CD4-positive, alpha-beta T cell treated with Interleukin-4 for 1 hour (primary cell): ENCODE measurements at regions not wholly inside any gene's neighbourhood (a gene's known extent, or its start where the extent isn't known, plus 50 kb on each side); places are given as distances from the start of the nearest gene placed in this dataset.

Experiments used
- DNase-seq, 2 donors: peaks; one replicate each; pipeline ENCODE4 v3.0.0-alpha.2; 2020 to 2022

DNA sequence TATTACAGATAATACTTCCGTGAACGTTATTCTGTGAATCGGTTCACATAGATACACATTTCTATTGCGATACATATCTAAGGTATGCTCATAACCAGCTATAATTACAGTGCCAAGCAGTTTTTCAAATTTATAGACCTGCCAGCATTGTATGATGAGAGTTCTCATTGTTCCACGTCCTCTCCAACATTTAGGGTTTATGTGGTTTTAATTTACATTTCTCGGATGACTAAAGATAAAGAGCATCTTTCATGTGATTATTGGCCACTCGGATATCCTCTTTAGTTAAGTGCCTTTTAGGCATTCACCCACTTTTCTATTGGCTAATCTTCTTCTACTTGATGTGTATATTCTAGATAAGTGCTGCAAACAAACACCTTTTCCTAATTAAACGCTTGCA is 134.7 kb upstream of the CCDC54 start:
- DNase-seq: no peak

- DNase-seq: no peak
Measured at GRCh38 chr3:107247116-107247515, 130.1 kb upstream of the CCDC54 start.

DNA sequence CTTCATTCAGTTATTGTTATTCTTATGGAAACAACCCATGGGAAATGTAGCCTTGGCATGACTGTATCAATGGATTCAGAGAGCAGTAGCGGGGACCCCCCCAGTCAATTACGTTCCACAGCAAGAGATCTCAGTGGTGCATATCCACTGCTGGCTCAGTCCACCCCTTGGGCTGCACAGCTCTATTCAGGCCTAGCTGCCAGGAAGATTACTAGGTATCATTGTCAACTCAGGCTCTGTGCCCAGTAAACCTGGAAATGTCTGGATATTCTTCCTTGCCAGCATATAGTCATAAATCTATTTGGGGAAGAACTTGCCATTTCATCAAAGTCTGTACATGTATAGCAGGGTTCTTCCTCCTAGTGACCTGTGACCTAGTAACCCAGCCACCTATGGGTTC is 128.1 kb upstream of the CCDC54 start:
- no peak for DNase-seq

DNA sequence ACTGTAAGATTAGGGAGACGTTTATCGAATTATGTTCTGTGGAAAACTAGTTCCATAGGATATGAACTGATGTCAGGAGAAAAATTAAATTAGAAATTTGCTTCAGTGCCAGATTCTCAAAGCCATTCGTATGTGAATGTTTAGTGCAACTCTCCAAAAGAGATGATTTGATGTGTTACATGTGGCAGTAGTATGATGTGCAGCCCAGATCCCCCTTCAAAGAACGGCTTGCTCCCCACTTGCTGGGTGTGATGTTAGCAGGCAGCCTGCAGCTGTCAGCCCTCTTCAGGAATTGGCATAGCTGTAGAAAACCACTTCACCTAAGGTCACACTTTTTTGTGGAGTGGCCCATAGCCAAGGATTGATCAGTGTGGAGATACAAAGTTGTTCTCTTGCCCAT is 127.0 kb upstream of the CCDC54 start:
- no peak for DNase-seq

DNA sequence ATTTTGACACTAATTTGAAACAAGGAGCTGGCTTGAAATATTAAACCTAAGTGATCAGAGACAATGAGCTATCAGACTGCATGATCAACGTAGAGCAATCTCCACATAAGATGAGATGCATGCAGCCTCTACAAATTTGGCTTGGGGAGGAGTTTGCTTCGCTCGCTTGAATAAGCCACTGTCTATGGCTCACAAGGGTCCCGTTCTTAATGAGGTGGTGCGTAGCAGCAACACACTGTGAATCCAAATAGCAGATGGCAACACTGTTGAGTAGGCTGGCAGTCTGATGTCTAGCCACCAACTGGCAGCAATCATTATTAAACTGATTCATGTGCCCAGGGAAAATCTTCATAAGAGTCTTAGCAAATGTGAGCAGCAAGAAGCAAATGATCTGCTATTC is 125.4 kb upstream of the CCDC54 start:
- no peak for DNase-seq

DNA sequence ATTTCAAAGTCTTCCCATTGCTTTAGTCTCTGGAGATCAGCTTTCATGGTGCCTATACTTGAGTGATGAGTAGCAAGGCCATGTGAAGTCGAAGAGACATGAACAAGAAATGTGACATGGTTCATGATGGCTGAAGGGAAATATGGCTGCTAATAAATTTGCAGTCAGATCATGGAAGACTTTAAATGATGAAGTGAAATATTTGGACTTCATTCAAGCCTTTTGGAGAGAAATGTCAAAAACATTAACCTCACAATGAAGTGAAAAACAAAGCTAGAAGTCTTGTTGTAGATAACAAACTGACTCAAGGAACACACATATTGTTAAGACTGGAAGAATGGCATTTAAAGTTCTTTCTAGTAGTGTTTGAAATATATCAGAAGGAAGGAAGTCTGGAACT is 120.3 kb upstream of the CCDC54 start:
- no peak for DNase-seq

DNA sequence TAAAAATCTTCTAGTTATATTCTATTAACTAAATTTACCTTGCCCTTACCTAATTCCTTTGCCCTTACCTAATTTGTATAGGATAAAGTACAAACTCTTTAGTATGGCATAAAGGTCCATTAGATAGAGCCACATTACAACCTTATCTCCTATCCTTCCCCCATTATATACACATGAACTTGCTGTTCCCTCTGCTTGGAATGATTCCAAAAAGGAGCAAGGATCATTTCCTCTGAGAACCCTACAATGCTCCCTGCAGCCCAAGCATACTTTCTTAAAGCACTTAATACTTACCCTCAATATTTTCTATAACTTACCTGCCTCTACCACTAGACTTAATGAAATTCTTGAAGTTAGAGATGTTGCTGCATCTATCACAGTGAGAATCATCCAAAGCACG is 118.9 kb upstream of the CCDC54 start:
- no peak for DNase-seq

GRCh38 chr3:107260207-107260606 is 117.0 kb upstream of the CCDC54 start:
- no peak for DNase-seq

DNA sequence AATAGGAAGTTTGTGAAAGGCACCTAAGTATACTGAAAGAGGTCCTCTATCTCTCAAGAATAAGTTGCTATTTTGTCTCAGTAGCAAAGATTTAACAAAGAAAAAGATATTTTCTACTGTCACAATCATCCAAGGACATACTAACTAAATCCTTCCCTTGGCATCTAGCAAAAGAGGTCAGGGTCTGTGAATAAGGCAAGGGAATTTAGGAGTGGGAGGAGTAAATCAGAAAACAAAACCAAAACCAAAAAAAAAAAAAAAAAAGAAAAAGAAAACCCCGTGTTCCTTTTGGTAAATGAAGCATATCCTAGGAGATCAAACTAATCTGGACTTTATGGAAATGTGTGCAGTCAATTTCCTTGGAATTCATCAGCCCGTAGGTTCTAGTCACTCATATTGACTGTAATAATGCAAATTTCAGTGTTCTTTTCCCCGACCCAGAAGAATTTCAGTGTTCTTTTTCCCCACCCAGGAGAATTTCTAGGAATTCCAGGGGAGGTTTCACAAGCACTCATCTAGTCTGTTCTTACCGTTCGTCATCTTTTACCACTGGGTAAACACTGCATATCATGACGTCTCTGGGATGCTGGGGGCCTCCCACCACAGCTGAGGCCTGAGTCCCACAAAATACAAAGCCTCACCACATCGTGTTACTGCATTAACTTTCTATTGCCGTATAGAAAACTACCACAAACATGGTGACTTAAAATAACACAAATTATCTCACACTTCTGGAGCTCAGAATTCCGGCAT is 113.8 kb upstream of the CCDC54 start:
- no peak for DNase-seq

GRCh38 chr3:107264888-107265287 is 112.4 kb upstream of the CCDC54 start:
- no peak for DNase-seq

- no peak for DNase-seq
Measured at GRCh38 chr3:107265526-107265925, 111.7 kb upstream of the CCDC54 start.

DNA sequence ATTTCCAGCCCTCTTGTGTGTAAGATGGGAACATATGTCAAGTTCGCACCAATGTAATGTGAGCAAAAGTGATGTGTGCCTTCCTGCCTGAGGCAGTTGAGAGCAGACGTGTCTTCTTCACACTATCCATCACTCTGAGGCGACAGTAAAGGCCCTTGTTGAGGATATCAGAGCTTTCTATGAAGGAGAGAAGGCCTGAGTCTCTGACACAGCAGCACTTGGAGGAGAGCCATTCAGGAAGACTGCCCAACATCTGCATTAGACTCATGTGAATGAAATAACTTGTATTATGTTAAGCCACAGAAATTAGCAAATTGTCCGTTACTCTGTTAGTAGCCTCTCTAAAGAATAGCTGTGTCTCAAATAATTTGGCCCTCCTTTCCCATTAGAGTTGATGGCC is 108.8 kb upstream of the CCDC54 start:
- DNase-seq: no peak

GRCh38 chr3:107269136-107269535 is 108.1 kb upstream of the CCDC54 start:
- no peak for DNase-seq

DNA sequence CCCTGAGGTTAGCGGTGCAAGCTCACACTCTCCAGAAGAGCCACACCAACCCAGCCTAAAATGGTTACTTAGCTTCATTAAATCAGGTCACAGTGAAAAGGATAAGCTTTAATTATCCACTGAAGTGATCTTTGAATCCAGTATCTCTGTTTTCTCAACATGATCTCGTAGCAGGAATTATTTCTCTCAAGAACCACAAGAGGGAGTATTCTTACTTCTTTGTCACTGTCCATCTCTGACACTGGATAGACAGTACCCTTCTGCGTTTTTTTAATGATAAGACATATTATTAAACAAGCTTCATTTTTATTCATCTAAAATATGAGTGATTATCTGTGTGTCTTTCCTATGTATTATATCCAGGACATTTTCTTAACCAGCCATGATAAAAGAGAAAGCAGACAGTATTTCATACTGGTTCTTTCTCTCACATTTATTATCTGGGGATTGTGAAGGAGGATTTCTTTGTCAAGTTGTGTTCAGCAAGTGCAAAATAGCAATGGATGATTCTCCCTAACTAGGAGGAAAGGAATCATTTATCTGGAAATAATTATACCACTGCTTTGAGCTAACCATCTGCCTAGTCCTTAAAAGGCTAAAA is 105.4 kb upstream of the CCDC54 start:
- peak in 1 of 2 donors; percentile 34 for DNase-seq

DNA sequence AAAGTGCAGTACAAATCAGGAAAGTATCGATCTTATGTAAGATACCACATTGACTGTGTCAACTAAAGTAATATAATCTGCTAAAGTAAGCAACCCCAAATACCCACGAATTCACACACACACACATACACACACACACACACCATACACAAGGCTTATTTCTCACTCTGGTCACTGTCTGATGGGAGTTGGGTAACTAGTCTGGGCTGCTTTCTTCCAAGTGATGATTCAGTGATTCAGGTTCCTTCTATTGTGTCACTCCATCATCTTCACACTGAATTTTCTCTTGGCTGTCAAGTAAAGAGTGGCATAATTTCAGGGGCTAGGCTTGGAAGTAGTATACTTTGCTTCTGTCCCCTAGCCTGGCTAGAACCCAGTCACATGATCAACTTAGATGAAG is 104.8 kb upstream of the CCDC54 start:
- no peak for DNase-seq

DNA sequence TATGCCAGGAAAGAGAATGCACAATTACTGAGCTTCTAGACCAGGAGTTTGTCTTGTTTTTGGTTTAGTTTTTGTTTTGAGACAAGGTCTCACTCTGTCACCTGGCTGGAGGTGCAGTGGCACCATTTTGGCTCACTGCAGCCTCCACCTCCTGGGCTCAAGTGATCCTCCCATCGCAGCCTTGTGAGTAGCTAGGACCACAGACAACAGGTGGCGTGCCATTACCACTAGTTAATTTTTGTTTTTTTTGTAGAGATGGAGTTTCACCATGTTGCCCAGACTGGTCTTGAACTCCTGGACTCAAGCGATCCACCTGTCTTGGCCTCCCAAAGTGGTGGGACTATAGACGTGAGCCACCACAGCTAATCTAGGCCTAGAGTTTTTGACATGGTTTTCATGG is 104.4 kb upstream of the CCDC54 start:
- no peak for DNase-seq

DNA sequence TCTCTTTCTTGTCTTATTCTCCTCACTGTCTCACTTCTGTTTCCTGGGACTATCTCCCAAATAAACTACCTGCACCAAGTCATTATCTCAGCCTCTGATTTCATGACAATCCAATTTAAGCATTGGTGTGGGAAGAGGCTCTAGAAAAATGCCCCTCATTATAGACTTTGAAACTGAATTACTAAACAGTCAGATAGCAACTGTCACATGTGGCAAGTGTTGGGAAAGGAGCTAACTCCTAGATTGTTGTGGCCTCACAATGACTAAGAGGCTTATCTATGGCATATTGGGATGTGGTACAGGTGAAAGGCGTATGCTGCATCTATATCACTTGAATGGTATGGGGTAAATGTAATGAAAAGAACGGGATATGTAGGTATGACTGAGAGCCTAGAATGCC is 103.5 kb upstream of the CCDC54 start:
- DNase-seq: no peak

DNA sequence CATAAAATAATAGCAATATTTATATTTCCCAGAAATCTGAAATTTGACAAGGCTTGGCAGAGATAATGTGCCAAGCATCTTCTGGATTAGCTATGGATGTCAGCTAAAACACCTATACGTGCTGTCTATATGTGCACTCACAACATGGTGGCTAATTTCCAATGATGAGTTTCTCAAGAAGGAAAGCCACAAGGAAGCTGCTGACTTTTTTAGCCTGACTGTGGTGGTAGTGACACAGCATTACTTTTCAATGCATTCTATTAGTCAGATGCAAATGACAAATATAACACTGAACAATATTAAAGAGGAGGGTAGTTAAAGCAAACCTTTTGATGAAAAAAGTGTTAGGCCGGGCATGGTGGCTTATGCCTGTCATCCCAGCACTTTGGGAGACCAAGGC is 101.7 kb upstream of the CCDC54 start:
- no peak for DNase-seq

- DNase-seq: no peak
Measured at GRCh38 chr3:107283948-107284347, 93.3 kb upstream of the CCDC54 start.

GRCh38 chr3:107284612-107285011 is 92.6 kb upstream of the CCDC54 start:
- no peak for DNase-seq

DNA sequence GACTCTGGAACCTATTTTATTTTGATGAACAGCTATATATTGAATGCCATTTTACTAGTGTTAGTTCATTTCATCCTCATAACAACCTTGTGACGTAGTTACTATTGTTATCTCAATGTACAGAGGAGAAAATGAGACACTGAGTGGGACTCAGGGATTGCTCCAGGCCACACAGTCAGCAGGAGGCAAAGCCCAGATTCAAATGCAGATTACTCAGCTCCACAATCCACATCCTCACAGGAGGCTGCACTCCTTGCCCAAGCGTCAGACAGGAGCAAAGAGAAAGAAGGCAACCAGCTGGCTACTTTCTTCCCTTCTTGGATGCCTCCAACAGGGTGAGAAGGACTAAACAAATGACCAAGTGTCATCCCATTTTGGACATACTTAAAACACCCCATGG is 92.0 kb upstream of the CCDC54 start:
- DNase-seq: no peak

GRCh38 chr3:107289354-107289753 is 87.9 kb upstream of the CCDC54 start:
- DNase-seq: no peak

GRCh38 chr3:107294117-107294516 is 83.1 kb upstream of the CCDC54 start:
- no peak for DNase-seq

DNA sequence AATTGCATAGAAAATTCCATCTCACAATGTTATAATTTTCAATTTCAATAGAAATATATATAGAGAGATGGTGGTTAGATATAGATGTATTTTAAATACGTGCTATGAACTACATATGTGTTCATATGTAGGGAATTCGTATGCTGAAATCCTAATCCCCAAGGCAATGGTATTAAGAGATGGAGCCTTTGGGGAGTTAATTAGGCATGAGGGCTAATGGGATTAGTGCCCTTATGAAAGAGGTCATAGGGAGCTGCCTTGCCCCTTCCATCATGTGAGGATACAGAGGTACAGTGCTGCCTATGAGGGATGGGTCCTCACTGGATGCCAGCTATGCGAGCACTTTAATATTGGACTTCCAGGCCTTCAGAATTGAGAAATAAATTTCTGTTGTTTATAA is 79.6 kb upstream of the CCDC54 start:
- DNase-seq: no peak

DNA sequence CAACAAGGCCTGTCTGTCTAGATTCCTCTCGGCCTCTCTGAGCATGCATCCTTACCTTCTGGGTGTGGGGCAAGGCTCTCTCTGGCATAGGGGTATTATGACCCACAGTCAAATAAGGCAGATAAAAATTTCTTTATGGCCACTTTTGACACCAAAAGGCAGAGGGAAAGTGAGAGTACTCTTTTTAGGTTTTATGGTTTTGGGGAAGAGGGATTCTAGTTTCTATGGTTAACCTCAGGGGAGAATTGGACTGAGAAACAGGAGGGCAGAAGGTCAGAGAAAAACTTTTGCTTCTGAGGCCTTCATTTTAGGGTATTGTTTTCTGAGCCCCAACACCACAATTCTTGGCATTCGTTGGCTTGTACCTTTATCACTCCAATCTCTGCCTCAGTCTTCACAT is 70.0 kb upstream of the CCDC54 start:
- DNase-seq: no peak
